OCI-LY1 (cell line): ENCODE measurements at regions not wholly inside any gene's neighbourhood (a gene's known extent, or its start where the extent isn't known, plus 50 kb on each side); places are given as distances from the start of the nearest gene placed in this dataset.

Source experiments
- H2AFZ ChIP-seq: fragments of 200-600 bp; sonication (generic), shearing (Covaris generic); 2 replicates; pipeline ENCODE4 v1.6.0; 2014; ENCODE audit warnings: antibody characterized with exemption, mild to moderate bottlenecking, low read length
- H3F3A ChIP-seq: fragments of 200-600 bp; sonication (generic), shearing (Covaris generic); 2 replicates; pipeline ENCODE4 v1.6.0; 2014; ENCODE audit warnings: mild to moderate bottlenecking, antibody characterized with exemption, low read length, moderate library complexity; ENCODE audit not compliant: insufficient read depth
- H3K27ac ChIP-seq: fragments of 200-600 bp; sonication (generic); 2 replicates; pipeline ENCODE4 v1.5.1; 2014; ENCODE audit warnings: low read length, mixed run types, mild to moderate bottlenecking, low read depth; ENCODE audit not compliant: poor library complexity, severe bottlenecking
- H3K27me3 ChIP-seq: fragments of 200-600 bp; sonication (generic); 2 replicates; pipeline ENCODE4 v1.6.0; 2014; ENCODE audit warnings: antibody characterized with exemption, mild to moderate bottlenecking, low read length, moderate library complexity; ENCODE audit not compliant: insufficient read depth
- H3K36me3 ChIP-seq: fragments of 200-600 bp; sonication (generic); 2 replicates; pipeline ENCODE4 v1.6.1; 2014; ENCODE audit warnings: mild to moderate bottlenecking, antibody characterized with exemption, low read length, moderate library complexity, mixed read lengths; ENCODE audit not compliant: insufficient read depth
- H3K4me1 ChIP-seq: fragments of 200-600 bp; sonication (generic); 2 replicates; pipeline ENCODE4 v1.5.1; 2014; ENCODE audit warnings: mild to moderate bottlenecking, low read length, moderate library complexity; ENCODE audit not compliant: insufficient read depth, severe bottlenecking
- H3K4me2 ChIP-seq: fragments of 200-600 bp; sonication (generic), shearing (Covaris generic); 2 replicates; pipeline ENCODE4 v1.6.1; 2014; ENCODE audit warnings: low read length
- H3K4me3 ChIP-seq: fragments of 200-600 bp; sonication (generic); 2 replicates; pipeline ENCODE4 v1.5.1; 2014; ENCODE audit warnings: low read length, low read depth, mild to moderate bottlenecking, mixed read lengths; ENCODE audit not compliant: poor library complexity, severe bottlenecking
- H3K79me2 ChIP-seq: fragments of 200-600 bp; shearing (Covaris generic); 2 replicates; pipeline ENCODE4 v1.6.1; 2016; ENCODE audit warnings: mixed run types, low read length, mixed read lengths; ENCODE audit not compliant: insufficient read depth
- H3K9ac ChIP-seq: fragments of 200-600 bp; sonication (generic), shearing (Covaris generic); 2 replicates; pipeline ENCODE4 v1.6.1; 2014; ENCODE audit warnings: mild to moderate bottlenecking, low read length, mixed read lengths
- H3K9me2 ChIP-seq: fragments of 200-600 bp; sonication (generic), shearing (Covaris generic); 2 replicates; pipeline ENCODE4 v1.6.1; 2014; ENCODE audit warnings: low read depth, mild to moderate bottlenecking, low read length, mixed read lengths
- H3K9me3 ChIP-seq: fragments of 200-600 bp; shearing (Covaris generic); 2 replicates; pipeline ENCODE4 v1.6.1; 2014; ENCODE audit warnings: low read length, mixed read lengths
- H4K20me1 ChIP-seq: fragments of 200-600 bp; sonication (generic), shearing (Covaris generic); 2 replicates; pipeline ENCODE4 v1.6.0; 2016; ENCODE audit warnings: mild to moderate bottlenecking, low read length; ENCODE audit not compliant: insufficient read depth
- CTCF ChIP-seq: fragments of 200-600 bp; sonication (generic), shearing (Covaris generic); IDR thresholded peaks from 2 replicates; pipeline ENCODE4 v1.5.1; 2017; ENCODE audit warnings: mild to moderate bottlenecking, antibody characterized with exemption, low read length, moderate library complexity, mixed read lengths
- EZH2 ChIP-seq: fragments of 200-600 bp; sonication (generic), shearing (Covaris generic); IDR thresholded peaks from 2 replicates; pipeline ENCODE4 v1.8.0; 2017; ENCODE audit warnings: borderline replicate concordance, mixed run types, mild to moderate bottlenecking, antibody characterized with exemption, low read length, moderate library complexity, mixed read lengths

- Histone ChIP-seq H3K9me3 (no peaks in the 10 kb centered on the region), H3K9me2 (no peaks in the 10 kb centered on the region), H4K20me1 (no peaks in the 10 kb centered on the region; the same call in 1 of the 2 replicates), H3K4me3 (no peak overlapping the region), H3K4me1 (no peaks in the 10 kb centered on the region), H3K9ac (no peak overlapping the region), H2AFZ (no peak overlapping the region), H3K79me2 (no peaks in the 10 kb centered on the region), H3K36me3 (no peaks in the 10 kb centered on the region), H3F3A (no peaks in the 10 kb centered on the region), H3K27ac (no peak overlapping the region), H3K4me2 (no peak overlapping the region), H3K27me3 (no peaks in the 10 kb centered on the region; the same call in 1 of the 2 replicates)
- no peak; the same call in 1 of the 2 replicates for TF ChIP-seq CTCF
- TF ChIP-seq EZH2, result no peak
Measured at GRCh38 chr7:120089968-120090367, 183.0 kb upstream of the KCND2 start.

GRCh38 chr7:120091807-120092206 is 181.2 kb upstream of the KCND2 start:
- Histone ChIP-seq H4K20me1 (no peaks in the 10 kb centered on the region), H2AFZ (no peak overlapping the region), H3K9ac (no peak overlapping the region), H3K27me3 (no peaks in the 10 kb centered on the region; the same call in 1 of the 2 replicates), H3K36me3 (no peaks in the 10 kb centered on the region), H3K79me2 (no peaks in the 10 kb centered on the region), H3K4me1 (no peaks in the 10 kb centered on the region), H3K4me3 (no peak overlapping the region), H3K9me2 (no peaks in the 10 kb centered on the region), H3K4me2 (no peak overlapping the region), H3K27ac (no peak overlapping the region), H3K9me3 (no peaks in the 10 kb centered on the region), H3F3A (no peaks in the 10 kb centered on the region)
- no peak for TF ChIP-seq EZH2
- no peak for TF ChIP-seq CTCF

- no peaks in the 10 kb centered on the region for H4K20me1 ChIP-seq
- no peaks in the 10 kb centered on the region for H3K79me2 ChIP-seq
- no peaks in the 10 kb centered on the region for H3K9me3 ChIP-seq
- no peak overlapping the region for H3K4me2 ChIP-seq
- H3K4me3 ChIP-seq, result no peak overlapping the region
- H3K9me2 ChIP-seq, result no peaks in the 10 kb centered on the region
- no peaks in the 10 kb centered on the region for H3F3A ChIP-seq
- no peaks in the 10 kb centered on the region for H3K27me3 ChIP-seq
- no peak overlapping the region for H3K27ac ChIP-seq
- no peak for TF ChIP-seq CTCF
- no peak for TF ChIP-seq EZH2
- H3K36me3 ChIP-seq, result no peaks in the 10 kb centered on the region
- no peak overlapping the region for H3K9ac ChIP-seq
- H3K4me1 ChIP-seq, result no peaks in the 10 kb centered on the region
- no peak overlapping the region for H2AFZ ChIP-seq
Measured at GRCh38 chr7:120097020-120097419, 176.0 kb upstream of the KCND2 start.
